ENCODE measurements at regions not wholly inside any gene's neighbourhood (a gene's known extent, or its start where the extent isn't known, plus 50 kb on each side); places are given as distances from the start of the nearest gene placed in this dataset.

GRCh38 chr11:128361451-128362020 lies 225.8 kb downstream of the ETS1 start:
- DNase-seq, result no peak

- DNase-seq, result no peak
These were observed 227.8 kb downstream of the ETS1 start for GRCh38 chr11:128359515-128359914.

DNA sequence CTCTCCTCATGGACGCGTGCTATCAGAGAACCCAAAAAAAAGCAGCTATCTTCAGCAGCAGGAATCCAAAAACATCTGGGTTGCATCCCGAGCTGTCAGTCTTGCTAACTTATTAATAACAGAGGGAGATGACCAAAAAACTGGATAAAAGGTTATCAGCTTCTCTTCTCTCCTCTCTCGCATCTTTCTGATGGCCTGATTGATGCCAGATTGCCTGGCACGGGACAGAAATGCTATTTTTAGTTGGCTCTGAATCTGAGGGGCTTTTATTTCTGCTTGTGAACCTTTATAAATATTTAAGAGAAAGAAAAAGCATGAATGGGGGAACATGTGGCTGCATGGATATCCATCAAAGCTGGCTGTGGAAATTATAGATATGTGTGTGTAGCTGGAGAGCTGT lies 230.3 kb downstream of the ETS1 start:
- no peak for DNase-seq

DNA sequence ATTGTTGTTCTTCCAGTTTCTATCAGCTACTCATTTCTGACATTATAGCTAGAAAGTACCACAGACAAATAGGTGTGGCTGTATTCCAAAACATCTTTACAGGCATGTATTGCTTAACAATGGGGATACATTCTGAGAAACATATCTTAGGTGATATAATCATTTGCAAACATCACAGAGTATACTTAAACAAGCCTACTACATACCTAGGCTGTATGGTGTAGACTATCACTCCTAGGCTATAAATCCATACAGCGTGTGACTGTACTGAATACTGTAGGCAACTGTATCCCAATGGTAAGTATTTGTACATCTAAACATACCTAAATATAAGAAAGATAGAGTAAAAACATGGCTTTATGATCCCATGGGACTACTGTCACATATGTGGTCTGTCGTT lies 231.8 kb downstream of the ETS1 start:
- no peak for DNase-seq

- DNase-seq, result no peak
These were observed 232.9 kb downstream of the ETS1 start for GRCh38 chr11:128354476-128354875.

GRCh38 chr11:128351168-128351567 lies 236.2 kb downstream of the ETS1 start:
- DNase-seq, result no peak

- DNase-seq, result no peak
These were observed 237.6 kb downstream of the ETS1 start for GRCh38 chr11:128349650-128350299.

GRCh38 chr11:128346804-128347203 lies 240.6 kb downstream of the ETS1 start:
- no peak for DNase-seq

- DNase-seq, result no peak
These were observed 242.0 kb downstream of the ETS1 start for GRCh38 chr11:128345316-128345715.

DNA sequence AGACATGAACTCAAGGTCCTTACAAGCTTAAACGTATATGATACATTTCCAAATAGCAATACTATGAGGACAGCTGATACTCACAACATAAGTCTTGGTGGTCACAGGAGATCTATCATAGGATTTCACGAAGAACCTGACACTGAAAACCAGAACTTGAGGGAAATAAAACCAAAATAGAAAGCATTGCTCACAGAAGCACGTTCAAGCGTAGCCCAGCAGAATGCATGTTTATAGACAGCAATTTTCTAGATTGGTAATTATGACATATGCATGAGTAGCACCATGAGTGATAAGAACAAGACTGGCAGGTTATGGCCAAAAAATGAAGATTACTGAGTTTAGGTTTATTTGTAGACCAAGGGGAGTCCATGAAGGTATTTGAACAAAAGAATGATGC lies 243.5 kb downstream of the ETS1 start:
- no peak for DNase-seq

DNA sequence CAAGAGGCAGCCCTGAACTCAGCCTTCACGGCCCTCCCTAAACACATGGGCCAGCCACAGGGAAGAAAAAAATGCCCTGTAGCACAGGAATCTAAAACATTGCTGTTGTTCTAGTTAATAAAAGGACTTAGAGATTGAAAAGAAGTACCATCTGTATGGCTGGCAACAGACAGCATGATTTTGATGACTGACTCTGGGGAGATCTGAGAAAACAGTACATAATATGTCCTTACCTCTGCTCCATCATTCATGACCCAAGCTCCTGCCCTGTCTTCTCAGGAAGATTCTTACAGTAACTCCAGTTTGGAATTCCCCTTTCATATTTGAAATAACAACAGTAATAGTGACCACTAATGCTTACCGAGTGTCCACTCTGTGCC lies 244.2 kb downstream of the ETS1 start:
- no peak for DNase-seq

DNA sequence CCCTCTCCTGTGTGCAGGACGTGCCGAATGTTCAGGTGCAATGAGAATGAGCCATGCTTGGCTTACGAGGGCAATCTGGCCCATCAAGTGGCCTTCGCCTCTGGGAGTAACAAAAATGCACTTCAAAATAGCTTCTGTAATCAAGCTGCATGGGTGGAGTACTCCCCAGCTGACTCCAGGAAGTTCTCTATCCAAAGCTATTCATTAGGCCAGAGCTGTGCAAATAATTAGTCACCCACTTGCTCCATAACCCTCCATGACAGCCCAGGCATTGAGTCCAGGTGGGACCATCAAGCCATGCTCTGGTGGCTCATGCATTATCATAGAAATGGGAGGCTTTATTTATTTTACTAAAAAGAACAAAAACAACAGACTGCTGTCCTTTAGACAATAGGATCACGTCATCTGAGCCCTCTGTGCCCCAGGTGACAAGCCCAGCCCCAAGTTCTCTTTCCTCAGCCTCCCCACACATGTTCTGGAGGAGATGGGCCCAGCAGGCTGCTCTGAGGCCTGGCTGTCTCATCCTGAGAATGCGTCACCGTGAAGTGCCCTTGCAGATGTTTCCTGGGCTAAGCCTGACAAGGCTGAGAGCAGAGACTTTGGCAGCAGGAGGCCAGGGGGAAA lies 244.7 kb downstream of the ETS1 start:
- peak in 1 of 2 donors; percentile 98 for DNase-seq

DNA sequence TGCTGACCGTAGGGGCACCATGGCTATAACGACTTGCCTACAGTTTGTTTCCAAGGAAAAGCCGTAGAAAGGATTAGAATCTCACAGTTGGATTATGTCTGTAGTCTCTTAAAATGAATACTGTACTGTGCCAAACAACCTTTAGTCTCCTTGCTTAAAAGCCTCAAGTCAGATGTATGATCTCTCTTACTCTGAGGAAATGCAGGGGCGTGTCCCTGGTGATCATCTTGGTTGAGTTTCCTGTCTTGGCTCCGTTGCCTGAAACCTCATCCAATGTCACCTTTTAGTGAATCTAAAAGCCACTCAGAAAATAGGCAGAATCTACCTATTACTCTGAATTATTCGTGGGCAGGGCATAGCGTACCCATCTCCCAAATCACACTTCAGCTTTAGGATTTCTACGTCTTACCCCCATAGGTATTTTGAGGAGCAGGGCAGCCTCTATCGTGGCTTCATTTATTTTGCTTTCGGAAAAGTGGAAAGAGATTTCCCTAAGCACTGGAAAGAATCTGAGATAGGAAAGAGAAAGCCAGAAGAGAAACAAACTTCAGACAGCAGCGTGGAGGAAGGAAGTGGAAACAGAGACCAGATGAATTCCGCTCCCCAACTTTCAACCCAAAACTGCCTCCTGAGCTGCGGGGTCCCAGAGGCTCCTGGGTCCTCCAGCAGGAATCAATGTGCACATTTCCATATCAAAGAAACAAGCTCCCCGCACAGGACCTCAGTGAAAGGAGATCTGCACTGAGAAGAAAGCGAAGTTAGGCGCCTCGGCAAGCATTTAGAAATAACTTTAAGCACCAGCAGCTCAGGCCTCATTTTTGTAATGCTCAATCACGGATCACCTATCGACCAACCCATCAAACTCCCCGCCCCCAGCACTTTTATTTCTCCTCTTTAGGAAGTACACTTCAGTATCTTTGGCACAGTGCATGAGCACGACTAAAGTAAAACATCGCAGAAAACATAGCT lies 245.8 kb downstream of the ETS1 start:
- peak in 1 of 2 donors; percentile 50 for DNase-seq

- no peak for DNase-seq
These were observed 247.6 kb downstream of the ETS1 start for GRCh38 chr11:128339792-128340191.

DNA sequence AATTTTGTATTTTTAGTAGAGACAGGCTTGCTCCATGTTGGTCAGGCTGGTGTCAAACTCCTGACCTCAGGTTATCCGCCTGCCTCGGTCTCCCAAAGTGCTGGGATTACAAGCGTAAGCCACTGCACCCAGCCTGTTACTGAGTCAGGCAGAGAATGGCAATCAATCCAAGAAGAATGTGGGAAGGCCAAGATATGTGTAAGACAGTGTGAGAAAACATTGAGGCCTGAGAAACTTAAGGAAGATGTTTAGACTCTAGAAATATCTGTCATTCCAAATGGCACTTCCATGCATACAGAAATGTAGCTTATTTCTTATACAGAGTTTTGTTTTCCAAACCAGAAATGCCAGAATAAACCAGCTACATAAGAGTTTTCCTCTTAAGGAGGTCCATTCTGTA lies 248.5 kb downstream of the ETS1 start:
- no peak for DNase-seq

- DNase-seq, result no peak
These were observed 251.2 kb downstream of the ETS1 start for GRCh38 chr11:128336203-128336602.

DNA sequence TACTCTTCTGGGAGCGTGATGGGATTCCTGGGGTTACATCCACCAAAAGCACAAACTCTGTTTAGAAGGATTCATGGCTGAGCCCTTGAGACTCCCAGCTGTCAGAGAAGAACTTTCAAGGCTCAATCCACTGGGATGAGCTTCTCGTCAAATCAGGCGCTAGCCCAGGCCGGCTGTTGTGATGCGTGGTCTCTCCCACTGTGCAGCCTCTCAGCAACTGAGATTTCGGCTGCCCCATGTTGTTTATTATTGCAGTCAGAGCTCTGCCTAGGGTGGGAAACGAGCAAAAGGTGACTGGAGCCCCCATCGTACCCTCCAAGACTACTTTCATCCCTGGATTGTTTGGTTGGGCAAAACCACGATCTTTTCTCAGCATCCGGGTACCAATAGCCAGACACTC lies 251.6 kb downstream of the ETS1 start:
- DNase-seq, result no peak

GRCh38 chr11:128334311-128335044 lies 252.9 kb downstream of the ETS1 start:
- DNase-seq, result no peak

DNA sequence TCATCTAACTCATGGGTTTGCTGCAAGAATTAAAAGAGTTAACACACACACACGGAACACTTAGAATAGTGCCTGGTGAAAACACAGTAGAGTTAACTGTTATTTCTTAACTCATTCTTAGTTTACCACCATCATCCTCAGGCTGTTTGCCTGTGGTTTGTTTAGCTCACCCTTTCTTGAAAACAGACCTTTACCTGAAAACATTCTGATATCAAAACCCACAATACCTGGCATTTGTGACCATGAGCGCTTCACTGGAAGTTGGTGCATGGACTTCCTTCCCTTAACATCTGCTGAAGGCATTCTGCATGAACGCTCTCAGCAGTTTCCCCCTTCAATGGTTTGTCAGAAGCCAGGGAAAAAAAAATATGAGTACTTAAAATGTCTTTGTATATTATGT lies 256.0 kb downstream of the ETS1 start:
- DNase-seq, result no peak

GRCh38 chr11:128330203-128330602 lies 257.2 kb downstream of the ETS1 start:
- no peak for DNase-seq

GRCh38 chr11:128328955-128329551 lies 258.3 kb downstream of the ETS1 start:
- peak in 1 of 2 donors; percentile 69 for DNase-seq

DNA sequence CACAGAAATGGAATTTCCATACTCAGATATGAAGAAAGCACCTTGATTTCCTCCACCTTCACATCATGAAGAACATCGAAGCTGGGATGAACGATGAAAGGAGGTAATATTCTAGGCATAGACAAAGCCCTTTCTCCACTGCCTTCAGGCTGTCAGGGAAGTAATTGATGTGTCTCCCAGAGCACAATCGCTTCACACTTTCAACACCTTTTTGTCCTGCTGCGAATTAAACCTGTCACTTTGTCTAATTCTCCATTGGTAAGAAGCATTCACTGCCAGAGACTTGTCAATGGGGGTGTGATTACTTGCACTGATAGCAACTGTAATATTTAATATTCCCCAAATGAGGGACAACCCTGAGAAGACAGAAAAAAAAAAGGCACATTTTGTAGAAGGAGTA lies 260.1 kb downstream of the ETS1 start:
- no peak for DNase-seq
